K562 (cell line): ENCODE measurements at regions not wholly inside any gene's neighbourhood (a gene's known extent, or its start where the extent isn't known, plus 50 kb on each side); places are given as distances from the start of the nearest gene placed in this dataset.

Experiments used
- COPS2 ChIP-seq: fragments of 450-650 bp; conservative IDR thresholded peaks from 2 replicates; pipeline ENCODE4 v1.6.1; 2016; ENCODE audit warnings: mild to moderate bottlenecking, moderate library complexity
- CTCFL ChIP-seq: IDR thresholded peaks from 2 replicates; pipeline ENCODE4 v1.6.1; 2011; ENCODE audit warnings: borderline replicate concordance, low read depth, mild to moderate bottlenecking, moderate library complexity, low read length; ENCODE audit not compliant: insufficient read depth, poor library complexity, severe bottlenecking
- CXXC5 ChIP-seq: fragments of 250-450 bp; sonication (Bioruptor Pico); IDR thresholded peaks from 2 replicates; pipeline ENCODE4 v1.8.0; 2022; ENCODE audit warnings: inconsistent platforms, mild to moderate bottlenecking, moderate library complexity
- FIP1L1 ChIP-seq: fragments of 200-400 bp; formaldehyde crosslinking; IDR thresholded peaks from 2 replicates; pipeline ENCODE4 v1.6.1; 2018; ENCODE audit warnings: mild to moderate bottlenecking, low read depth, low read length; ENCODE audit not compliant: poor library complexity, severe bottlenecking
- HOMEZ ChIP-seq: fragments of 250-450 bp; sonication (Bioruptor Pico); IDR thresholded peaks from 2 replicates; pipeline ENCODE4 v1.4.0; 2020; ENCODE audit warnings: mild to moderate bottlenecking, moderate library complexity
- POLR3G ChIP-seq: IDR thresholded peaks from 2 replicates; pipeline ENCODE4 v1.6.1; 2011; ENCODE audit not compliant: insufficient read length, insufficient replicate concordance; ENCODE audit errors: extremely low read depth
- PRMT5 ChIP-seq: sonication (generic); formaldehyde crosslinking; IDR thresholded peaks from 2 replicates; pipeline ENCODE4 v1.5.0; 2020; ENCODE audit warnings: missing genetic modification reagents
- ZNF146 ChIP-seq: IDR thresholded peaks from one replicate; pipeline ENCODE4 v1.6.1; 2018; ENCODE audit warnings: missing compliant biosample characterization; ENCODE audit not compliant: unreplicated experiment
- TF ChIP-seq, protein P1 (sequence below), 2 experiments: fragments of 450-650 bp; formaldehyde crosslinking in 1 of 2; IDR thresholded peaks; 2 replicates each; pipeline versions ENCODE4 v1.4.0 to v1.6.1; 2014 to 2020; ENCODE audit warnings: mild to moderate bottlenecking in 2 of 2, borderline replicate concordance in 1 of 2, low read depth in 1 of 2

DNA sequence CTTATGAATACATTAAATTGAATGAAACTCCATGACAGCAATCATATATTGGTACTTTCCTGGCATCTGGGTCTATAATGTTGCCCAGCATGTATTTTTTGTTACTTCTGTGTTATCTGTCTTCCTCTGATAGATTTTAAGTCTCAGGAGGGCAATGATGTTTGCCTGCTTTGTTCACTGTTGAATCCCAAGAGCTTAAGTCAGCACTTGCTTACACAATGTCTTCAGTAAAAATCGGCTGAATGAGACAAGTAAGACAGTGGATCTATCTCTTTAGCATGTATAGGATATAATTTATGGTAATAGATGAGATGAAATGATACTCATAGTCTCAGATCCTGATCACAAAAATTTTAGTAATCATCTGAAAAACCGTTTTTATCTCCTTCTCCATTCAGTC lies 1034.9 kb upstream of the EPHA7 start (continued):
- TF ChIP-seq, protein P1, sequence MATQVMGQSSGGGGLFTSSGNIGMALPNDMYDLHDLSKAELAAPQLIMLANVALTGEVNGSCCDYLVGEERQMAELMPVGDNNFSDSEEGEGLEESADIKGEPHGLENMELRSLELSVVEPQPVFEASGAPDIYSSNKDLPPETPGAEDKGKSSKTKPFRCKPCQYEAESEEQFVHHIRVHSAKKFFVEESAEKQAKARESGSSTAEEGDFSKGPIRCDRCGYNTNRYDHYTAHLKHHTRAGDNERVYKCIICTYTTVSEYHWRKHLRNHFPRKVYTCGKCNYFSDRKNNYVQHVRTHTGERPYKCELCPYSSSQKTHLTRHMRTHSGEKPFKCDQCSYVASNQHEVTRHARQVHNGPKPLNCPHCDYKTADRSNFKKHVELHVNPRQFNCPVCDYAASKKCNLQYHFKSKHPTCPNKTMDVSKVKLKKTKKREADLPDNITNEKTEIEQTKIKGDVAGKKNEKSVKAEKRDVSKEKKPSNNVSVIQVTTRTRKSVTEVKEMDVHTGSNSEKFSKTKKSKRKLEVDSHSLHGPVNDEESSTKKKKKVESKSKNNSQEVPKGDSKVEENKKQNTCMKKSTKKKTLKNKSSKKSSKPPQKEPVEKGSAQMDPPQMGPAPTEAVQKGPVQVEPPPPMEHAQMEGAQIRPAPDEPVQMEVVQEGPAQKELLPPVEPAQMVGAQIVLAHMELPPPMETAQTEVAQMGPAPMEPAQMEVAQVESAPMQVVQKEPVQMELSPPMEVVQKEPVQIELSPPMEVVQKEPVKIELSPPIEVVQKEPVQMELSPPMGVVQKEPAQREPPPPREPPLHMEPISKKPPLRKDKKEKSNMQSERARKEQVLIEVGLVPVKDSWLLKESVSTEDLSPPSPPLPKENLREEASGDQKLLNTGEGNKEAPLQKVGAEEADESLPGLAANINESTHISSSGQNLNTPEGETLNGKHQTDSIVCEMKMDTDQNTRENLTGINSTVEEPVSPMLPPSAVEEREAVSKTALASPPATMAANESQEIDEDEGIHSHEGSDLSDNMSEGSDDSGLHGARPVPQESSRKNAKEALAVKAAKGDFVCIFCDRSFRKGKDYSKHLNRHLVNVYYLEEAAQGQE (IDR thresholded peaks at IDR 0.05; ENCODE audit: borderline replicate concordance), result no peak
- TF ChIP-seq, protein P1 (CRISPR knock-in tag; IDR thresholded peaks at IDR 0.05; ENCODE audit: low read depth), result no peak
- no peak for TF ChIP-seq CTCFL
- no peak for TF ChIP-seq COPS2
- TF ChIP-seq FIP1L1, result no peak
- TF ChIP-seq CXXC5 (CRISPR knock-in tag), result no peak
- TF ChIP-seq ZNF146, result no peak
- TF ChIP-seq PRMT5 (CRISPR knock-in tag), result no peak
- TF ChIP-seq POLR3G, result no peak
- no peak for TF ChIP-seq HOMEZ (CRISPR knock-in tag)
